ENCODE measurements at regions not wholly inside any gene's neighbourhood (a gene's known extent, or its start where the extent isn't known, plus 50 kb on each side); places are given as distances from the start of the nearest gene placed in this dataset.

- intact Hi-C loops (cut with DNase I), result no loop called here
- no peaks in the 10 kb centered on the region for H3K36me3 ChIP-seq
- H3K4me3 ChIP-seq, result no peak overlapping the region
- no peaks in the 10 kb centered on the region for H3K4me1 ChIP-seq
- TF ChIP-seq POLR2A (IDR thresholded peaks at IDR 0.05) (no peak), POLR2AphosphoS5 (IDR thresholded peaks at IDR 0.05; ENCODE audit: insufficient read depth in 1 of 2, low read depth in 1 of 2) (no peak)
- TF ChIP-seq, protein P1, sequence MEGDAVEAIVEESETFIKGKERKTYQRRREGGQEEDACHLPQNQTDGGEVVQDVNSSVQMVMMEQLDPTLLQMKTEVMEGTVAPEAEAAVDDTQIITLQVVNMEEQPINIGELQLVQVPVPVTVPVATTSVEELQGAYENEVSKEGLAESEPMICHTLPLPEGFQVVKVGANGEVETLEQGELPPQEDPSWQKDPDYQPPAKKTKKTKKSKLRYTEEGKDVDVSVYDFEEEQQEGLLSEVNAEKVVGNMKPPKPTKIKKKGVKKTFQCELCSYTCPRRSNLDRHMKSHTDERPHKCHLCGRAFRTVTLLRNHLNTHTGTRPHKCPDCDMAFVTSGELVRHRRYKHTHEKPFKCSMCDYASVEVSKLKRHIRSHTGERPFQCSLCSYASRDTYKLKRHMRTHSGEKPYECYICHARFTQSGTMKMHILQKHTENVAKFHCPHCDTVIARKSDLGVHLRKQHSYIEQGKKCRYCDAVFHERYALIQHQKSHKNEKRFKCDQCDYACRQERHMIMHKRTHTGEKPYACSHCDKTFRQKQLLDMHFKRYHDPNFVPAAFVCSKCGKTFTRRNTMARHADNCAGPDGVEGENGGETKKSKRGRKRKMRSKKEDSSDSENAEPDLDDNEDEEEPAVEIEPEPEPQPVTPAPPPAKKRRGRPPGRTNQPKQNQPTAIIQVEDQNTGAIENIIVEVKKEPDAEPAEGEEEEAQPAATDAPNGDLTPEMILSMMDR (IDR thresholded peaks at IDR 0.05), result no peak
- H3K27me3 ChIP-seq, result no peaks in the 10 kb centered on the region
- DNase-seq (ENCODE audit: extremely low spot score in 2 of 2), result no peak
- H3K27ac ChIP-seq, result no peak overlapping the region
- H3K9me3 ChIP-seq, result peaks cover 2% of the 10 kb centered on the region
Measured at GRCh38 chr4:120498678-120499077, 423.8 kb downstream of the PRDM5 start.

GRCh38 chr4:120491481-120491880 lies 424.8 kb upstream of the MAD2L1 start:
- TF ChIP-seq, protein P1 (IDR thresholded peaks at IDR 0.05), result no peak
- no peak for TF ChIP-seq POLR2AphosphoS5 (IDR thresholded peaks at IDR 0.05; ENCODE audit: insufficient read depth in 1 of 2, low read depth in 1 of 2)
- TF ChIP-seq POLR2A (IDR thresholded peaks at IDR 0.05), result no peak
- Histone ChIP-seq H3K27ac (no peak overlapping the region), H3K9me3 (peaks cover 5% of the 10 kb centered on the region), H3K36me3 (no peaks in the 10 kb centered on the region), H3K4me1 (no peaks in the 10 kb centered on the region), H3K27me3 (no peaks in the 10 kb centered on the region), H3K4me3 (no peak overlapping the region)
- intact Hi-C loops (cut with DNase I), result no loop called here
- DNase-seq (ENCODE audit: extremely low spot score in 2 of 2), result no peak

DNA sequence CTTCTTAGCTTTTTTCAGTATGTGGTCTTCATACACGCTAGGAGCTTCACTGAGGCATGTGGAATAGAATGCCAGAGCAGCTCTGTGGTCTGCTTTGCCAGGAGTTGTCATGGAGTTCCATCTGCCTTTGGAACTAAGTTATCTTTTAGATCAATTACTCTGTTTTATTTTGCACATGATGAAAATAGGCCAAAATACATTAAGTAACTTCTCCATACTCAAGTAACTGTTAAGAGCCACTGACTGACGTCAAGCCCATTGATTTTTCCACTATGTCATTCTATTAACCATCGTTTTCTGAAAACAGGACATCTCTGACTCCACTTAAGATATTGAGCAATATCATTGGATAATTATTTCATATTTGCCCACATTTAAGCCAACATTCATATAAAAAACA lies 415.1 kb upstream of the MAD2L1 start:
- no peak for DNase-seq (ENCODE audit: extremely low spot score in 2 of 2)

DNA sequence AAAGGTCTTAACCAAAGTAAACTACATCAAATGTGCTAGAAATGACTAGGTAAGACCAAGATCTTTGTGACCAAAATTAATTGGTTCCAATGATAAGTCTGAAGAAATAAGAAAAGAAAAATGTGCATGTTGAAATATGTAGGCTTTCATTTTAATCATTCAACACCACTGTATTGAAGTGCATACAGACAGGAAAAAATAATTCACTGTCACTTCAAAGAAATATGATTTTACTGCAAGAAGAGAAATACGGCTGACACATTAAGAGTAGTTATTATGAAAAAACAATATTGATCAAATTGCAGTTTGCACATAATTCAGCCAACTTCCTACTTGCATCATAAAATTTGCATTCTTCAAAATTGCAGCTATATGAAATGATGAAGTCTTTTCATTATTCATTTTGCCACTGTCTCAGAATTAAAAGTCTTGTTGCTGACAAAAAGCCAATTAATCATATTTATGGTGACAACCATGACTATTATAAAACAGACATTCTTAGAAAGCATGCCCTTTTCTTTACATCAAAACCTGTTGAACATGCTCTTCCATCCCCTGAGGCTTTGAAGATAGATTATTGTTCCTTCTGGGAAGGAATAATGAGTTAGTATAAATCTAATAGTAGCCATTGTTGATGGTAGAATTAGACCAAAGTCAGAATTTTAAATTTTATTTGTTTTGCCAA lies 405.9 kb upstream of the MAD2L1 start:
- no peak overlapping the region for H3K4me3 ChIP-seq
- H3K9me3 ChIP-seq, result no peaks in the 10 kb centered on the region
- TF ChIP-seq POLR2A (IDR thresholded peaks at IDR 0.05) (no peak), POLR2AphosphoS5 (IDR thresholded peaks at IDR 0.05; ENCODE audit: insufficient read depth in 1 of 2, low read depth in 1 of 2) (no peak)
- TF ChIP-seq, protein P1 (IDR thresholded peaks at IDR 0.05), result no peak
- no peaks in the 10 kb centered on the region for H3K4me1 ChIP-seq
- intact Hi-C loops (cut with DNase I), result no loop called here
- no peak for DNase-seq (ENCODE audit: extremely low spot score in 2 of 2)
- no peaks in the 10 kb centered on the region for H3K27me3 ChIP-seq
- no peaks in the 10 kb centered on the region for H3K36me3 ChIP-seq
- no peak overlapping the region for H3K27ac ChIP-seq

More for the DNA sequence above, 415.1 kb upstream of the MAD2L1 start:
- H3K36me3 ChIP-seq, result no peaks in the 10 kb centered on the region
- no peaks in the 10 kb centered on the region for H3K9me3 ChIP-seq
- H3K27me3 ChIP-seq, result no peaks in the 10 kb centered on the region
- H3K27ac ChIP-seq, result no peak overlapping the region
- intact Hi-C loops (cut with DNase I), result no loop called here
- no peak overlapping the region for H3K4me3 ChIP-seq
- TF ChIP-seq POLR2A (IDR thresholded peaks at IDR 0.05), result no peak
- TF ChIP-seq POLR2AphosphoS5 (IDR thresholded peaks at IDR 0.05; ENCODE audit: insufficient read depth in 1 of 2, low read depth in 1 of 2), result no peak
- TF ChIP-seq, protein P1 (IDR thresholded peaks at IDR 0.05), result no peak
- no peaks in the 10 kb centered on the region for H3K4me1 ChIP-seq

DNA sequence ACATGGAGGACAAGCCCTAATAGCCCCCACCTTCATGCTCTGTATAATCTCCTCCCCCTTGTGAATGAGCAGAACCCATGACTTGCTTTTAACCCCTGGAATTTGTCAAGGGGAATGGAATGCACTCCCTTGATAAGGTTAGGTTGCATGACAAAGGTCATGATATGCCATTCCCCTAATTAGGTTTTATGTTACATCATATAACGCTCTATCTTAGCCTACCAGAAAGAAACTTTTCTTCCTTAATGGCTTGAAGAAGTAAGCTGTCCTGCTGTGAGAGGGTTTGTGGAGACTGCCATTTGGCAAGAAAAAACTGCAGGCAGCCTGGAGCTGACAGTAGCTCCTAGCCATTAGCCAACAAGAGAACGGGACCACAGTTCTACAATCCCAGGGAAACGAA lies 399.8 kb upstream of the MAD2L1 start:
- intact Hi-C loops (cut with DNase I), result no loop called here
- TF ChIP-seq, protein P1 (IDR thresholded peaks at IDR 0.05), result no peak
- H3K4me3 ChIP-seq, result no peak overlapping the region

More for the DNA sequence above, 399.8 kb upstream of the MAD2L1 start:
- DNase-seq (ENCODE audit: extremely low spot score in 2 of 2), result no peak
- Histone ChIP-seq H3K27ac (no peak overlapping the region), H3K36me3 (no peaks in the 10 kb centered on the region), H3K9me3 (no peaks in the 10 kb centered on the region), H3K27me3 (no peaks in the 10 kb centered on the region), H3K4me1 (no peaks in the 10 kb centered on the region)
